Renal cortex interstitium (tissue), 11 donors: ENCODE measurements at regions not wholly inside any gene's neighbourhood (a gene's known extent, or its start where the extent isn't known, plus 50 kb on each side); places are given as distances from the start of the nearest gene placed in this dataset.
"Not testable (repeated sequence)": the region's sequence is repeated elsewhere in the genome, so short reads cannot be mapped to it uniquely, and the experiment has no call there.

Source experiments
- DNase-seq, 11 donors: peaks; one replicate each; pipeline ENCODE4 v3.0.0-alpha.2; 2013; ENCODE audit warnings: low read depth in 9 of 11, low spot score in 4 of 11; ENCODE audit errors: extremely low read depth in 1 of 11

GRCh38 chr7:114364151-114364550, 50.5 kb upstream of the FOXP2 start:
- no peak for DNase-seq

DNA sequence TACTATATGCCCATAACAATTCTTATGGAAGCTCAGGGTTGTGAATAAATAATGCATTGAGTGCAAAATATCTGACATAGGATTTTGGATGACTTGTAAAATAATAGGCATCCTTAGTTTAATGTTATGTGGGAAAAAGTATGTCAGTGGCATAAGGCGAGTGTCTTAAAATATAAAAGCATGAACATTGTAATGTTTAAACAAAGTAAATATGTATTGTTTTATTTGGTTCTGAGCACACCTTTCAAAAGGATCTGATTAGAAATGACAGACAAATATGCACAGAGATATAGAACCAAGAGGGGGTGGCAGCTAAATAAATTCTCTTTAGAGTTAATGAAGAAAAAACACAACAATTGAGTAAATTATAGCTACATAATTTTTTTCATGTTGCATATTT, 51.3 kb upstream of the FOXP2 start:
- no peak for DNase-seq

GRCh38 chr7:114358911-114359310, 55.7 kb upstream of the FOXP2 start:
- DNase-seq, result no peak

DNA sequence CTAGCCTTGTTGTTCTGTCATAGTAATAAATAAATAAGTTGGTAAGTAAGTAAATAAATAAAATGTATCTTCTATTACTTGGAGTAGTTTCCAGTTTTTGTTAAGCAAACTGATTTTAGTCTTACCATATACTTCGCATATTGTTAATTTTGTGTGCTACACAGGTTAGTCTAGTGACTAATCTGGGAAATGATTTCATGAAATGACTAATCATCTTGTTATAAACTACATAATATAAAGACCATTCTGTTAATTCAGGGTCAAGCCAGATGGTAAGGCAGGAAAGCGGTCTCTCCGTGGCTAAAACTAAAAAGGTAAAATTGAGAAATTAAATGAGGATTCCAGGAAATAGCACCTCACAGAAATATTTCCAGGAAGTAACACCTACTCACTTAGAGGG, 58.5 kb upstream of the FOXP2 start:
- DNase-seq, result no peak

DNA sequence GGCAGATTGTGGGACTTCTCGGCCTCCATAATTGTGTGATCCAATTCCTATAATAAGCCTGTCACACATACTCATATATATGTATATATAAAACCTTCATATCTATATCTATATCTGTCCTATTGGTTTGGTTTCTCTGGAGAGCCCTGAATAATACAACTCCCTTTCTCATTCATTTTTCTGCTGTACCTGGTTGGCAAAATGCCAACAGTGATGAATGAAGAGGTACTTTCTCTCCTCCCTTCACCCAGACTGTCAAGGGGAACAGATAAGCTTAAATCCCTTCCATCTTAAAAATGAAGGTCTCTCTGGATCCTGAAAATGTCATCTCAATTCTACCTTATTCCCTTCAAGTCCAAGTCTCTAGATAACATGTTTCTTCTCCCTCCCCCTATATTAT, 60.3 kb upstream of the FOXP2 start:
- DNase-seq, result no peak

- DNase-seq, result no peak
Observed at GRCh38 chr7:114345494-114345893, 69.1 kb upstream of the FOXP2 start.

- DNase-seq, result no peak
Observed at GRCh38 chr7:114343949-114344708, 70.5 kb upstream of the FOXP2 start.

DNA sequence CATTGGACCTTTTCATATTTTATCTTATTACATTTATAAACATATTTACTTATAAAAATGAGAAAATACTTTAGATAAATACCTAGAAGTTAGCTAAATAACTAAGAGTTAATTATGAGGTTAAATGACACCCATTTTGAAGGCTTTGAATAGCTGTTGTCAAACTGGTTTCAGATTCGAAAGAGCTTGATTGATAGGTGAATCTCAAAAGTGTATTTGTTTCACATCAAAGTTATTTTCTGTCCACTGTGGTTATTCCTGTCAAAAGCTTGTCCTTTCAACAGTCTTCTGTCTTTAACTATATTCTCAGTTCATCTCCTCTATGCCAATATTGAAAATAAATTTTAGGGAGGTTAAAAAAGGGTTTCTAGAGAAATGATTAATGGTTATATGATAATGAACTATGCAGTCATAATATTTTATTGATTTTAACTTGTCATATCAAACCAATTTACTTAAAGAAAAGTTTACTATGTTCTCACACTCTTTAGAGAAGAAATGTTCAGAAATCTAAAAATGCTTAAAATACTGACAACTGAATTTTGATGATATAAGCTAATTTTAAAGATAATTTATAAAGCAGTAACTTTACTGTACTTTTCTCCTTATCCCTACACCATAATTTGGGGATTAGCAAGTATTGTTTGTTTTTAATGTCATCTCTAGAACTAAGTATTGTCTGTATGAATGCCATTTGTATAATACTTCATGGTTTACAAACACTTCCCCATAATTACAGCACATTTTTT, 72.0 kb upstream of the FOXP2 start:
- no peak for DNase-seq

DNA sequence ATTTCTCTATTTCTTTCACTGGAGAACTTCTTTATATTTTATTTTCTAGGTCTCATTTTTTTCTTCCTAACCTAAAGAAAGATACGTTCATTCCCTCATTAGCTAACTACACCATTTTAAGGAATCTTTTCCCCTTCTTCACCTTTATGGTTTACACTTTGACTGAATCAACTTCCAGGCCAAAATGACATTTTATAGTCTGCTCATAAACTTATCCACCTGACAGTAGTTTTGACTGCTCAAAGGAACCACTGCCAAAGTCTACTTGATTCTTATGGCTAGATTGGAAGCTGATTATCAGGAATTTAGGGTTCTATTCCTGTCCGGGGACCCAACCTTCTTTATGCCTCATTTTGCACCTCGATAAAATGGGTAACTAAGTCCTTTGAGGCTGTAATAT, 73.0 kb upstream of the FOXP2 start:
- no peak for DNase-seq

DNA sequence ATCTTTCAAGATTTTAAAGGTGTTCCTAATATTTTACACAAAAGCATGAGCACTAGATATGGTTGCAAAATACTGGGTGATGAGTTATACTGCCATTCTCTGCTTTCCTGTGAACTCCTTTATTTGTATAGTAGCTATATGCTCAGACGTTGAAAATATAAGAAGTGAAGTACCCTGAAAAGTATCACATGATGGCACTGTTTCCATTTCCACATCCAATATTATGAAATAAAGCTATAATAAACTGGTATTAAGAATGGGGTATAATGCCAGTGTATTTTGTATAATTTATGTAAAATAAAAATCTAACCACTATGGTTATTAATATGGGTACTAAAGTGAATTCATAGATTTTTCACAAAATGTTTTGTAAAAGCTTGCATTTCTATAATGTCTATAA, 79.6 kb upstream of the FOXP2 start:
- DNase-seq, result no peak

GRCh38 chr7:114329458-114329857, 85.2 kb upstream of the FOXP2 start:
- DNase-seq, result not testable (repeated sequence)

DNA sequence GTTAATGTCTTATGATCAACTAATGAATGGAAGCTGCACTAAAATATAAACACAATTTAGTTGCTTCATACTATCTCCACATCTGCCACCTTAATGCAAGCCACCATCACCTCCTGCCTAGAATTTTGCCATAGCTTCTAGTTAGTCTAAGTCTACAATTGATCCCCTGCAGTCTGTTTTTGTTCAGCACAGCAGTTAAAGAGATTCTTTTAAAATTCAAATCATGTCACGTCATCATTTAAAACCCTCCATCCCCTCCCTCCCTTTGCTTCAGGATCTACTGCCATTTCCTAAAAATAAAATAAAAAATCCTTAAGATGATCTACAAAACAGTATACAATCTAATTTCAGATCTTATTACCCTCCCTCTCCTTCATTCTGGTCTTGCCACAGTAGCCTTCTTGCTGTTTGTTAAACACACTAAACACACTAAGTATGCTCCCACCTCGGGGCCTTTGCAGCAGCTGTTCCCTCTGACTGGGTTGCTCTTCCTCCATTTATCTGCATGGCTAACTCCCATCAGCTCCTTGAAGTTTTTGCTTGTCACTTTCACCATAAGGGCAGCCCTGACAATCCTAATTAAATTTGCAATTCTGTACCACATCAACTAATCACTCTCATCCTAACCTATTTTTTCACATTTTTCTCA, 97.0 kb upstream of the FOXP2 start:
- no peak for DNase-seq

GRCh38 chr7:114312649-114313048, 102.0 kb upstream of the FOXP2 start:
- no peak for DNase-seq

DNA sequence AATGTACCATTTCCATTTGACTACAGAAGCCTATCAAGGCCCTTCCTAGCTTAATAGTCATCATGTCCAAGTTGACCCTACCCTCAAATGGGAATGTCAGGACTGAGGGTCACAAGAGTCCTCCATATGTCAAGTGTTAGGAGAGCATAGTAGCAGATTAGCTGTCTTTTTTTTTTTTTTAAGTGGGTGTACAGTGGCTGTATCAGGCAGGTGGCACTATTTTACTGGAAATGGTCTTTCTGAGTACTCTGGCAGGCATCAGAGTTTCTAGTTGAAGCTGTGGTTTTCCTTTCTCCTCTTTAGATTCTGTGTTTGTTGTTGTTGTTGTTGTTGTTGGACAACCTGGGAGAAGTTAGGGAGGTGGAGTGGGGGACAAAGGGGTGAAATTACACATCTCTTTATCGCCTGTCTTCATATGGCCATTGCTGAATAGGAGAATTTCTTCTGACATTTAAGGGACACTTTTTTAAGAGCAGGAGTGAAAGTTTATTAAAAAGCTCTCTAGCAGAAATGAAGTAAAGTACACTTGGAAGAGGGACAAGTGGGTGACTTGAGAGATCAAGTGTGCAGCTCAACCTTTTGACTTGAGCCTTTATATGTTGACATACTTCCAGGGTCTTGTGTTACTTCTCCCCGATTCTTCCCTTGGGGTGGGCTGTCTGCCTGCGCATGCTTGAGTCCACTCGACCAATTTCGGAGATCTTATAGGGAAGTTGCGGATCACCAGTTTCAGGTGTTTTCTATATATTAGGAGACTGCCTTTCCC, 104.1 kb upstream of the FOXP2 start:
- DNase-seq, result no peak

GRCh38 chr7:114309729-114310128, 104.9 kb upstream of the FOXP2 start:
- no peak for DNase-seq

- no peak for DNase-seq
Observed at GRCh38 chr7:114303301-114303700, 111.3 kb upstream of the FOXP2 start.

GRCh38 chr7:114302858-114303257, 111.8 kb upstream of the FOXP2 start:
- no peak for DNase-seq

DNA sequence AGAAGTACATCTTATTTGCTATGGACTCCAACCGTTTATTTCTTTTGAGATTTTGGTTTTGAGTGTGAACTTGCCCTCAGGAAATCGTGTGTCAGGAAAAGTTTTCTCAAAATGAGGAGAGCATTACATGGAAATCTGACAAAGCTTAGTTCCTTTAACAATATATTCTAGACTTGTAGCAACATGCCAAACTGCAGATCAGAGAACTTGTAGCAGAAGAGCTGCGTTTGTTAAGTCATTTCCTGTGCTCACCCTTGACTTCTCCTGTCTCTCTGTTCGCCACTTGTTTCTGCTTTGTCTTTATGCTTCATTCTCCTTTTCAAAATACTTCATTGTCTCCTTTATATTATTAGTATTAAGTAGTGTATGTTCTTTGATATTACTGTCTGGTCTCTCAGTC, 116.6 kb upstream of the FOXP2 start:
- no peak for DNase-seq

DNA sequence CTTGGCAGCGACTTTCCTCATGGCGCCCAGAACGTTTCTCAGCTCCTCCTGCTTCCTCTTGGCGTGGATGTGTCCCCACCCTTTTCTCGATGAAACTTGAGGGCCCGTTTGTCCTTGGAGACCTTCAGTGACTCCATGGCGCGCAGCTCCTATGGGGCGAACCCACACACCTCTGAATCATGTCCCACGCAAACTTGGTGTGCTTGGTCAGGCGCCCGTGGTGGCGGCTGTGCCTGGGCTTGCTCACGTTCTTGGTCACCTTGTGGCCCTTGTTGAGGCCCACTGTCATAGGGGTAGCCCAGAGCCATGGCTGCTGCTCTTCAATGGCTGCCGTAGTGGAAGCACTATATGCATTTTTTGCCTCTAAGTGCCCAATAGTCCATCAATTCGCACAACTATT, 117.5 kb upstream of the FOXP2 start:
- no peak for DNase-seq

GRCh38 chr7:114295522-114295921, 119.1 kb upstream of the FOXP2 start:
- no peak for DNase-seq
